Liver (tissue), 3 donors: ENCODE measurements at regions not wholly inside any gene's neighbourhood (a gene's known extent, or its start where the extent isn't known, plus 50 kb on each side); places are given as distances from the start of the nearest gene placed in this dataset.

Experiments
- ATF3 ChIP-seq: IDR thresholded peaks from 2 replicates; pipeline ENCODE4 v1.6.1; 2016; ENCODE audit warnings: antibody characterized with exemption
- CTCF ChIP-seq: fragments of 150-350 bp; IDR thresholded peaks from 2 replicates; pipeline ENCODE4 v1.5.1; 2017; ENCODE audit warnings: improper control_type of control experiment, low read depth, low read length; ENCODE audit not compliant: missing input control
- EGR1 ChIP-seq, 2 donors: IDR thresholded peaks; 2 replicates each; pipeline ENCODE4 v1.6.1; 2016 to 2018; ENCODE audit warnings: antibody characterized with exemption in 2 of 2, low read depth in 2 of 2
- GABPA ChIP-seq, 2 donors: IDR thresholded peaks in 1 of 2; conservative IDR thresholded peaks in 1 of 2; 2 replicates each; pipeline ENCODE4 v1.6.1; 2016; ENCODE audit warnings: antibody characterized with exemption in 2 of 2, mild to moderate bottlenecking in 1 of 2, moderate library complexity in 1 of 2
- HNF4G ChIP-seq: IDR thresholded peaks from 2 replicates; pipeline ENCODE4 v1.6.1; 2016; ENCODE audit warnings: antibody characterized with exemption
- JUND ChIP-seq, 2 donors: IDR thresholded peaks; 2 replicates each; pipeline ENCODE4 v1.6.1; 2016; ENCODE audit warnings: antibody characterized with exemption in 2 of 2
- MAX ChIP-seq: IDR thresholded peaks from 2 replicates; pipeline ENCODE4 v1.6.1; 2016; ENCODE audit warnings: antibody characterized with exemption
- NR2F2 ChIP-seq: IDR thresholded peaks from 2 replicates; pipeline ENCODE4 v1.6.1; 2016; ENCODE audit warnings: antibody characterized with exemption
- RAD21 ChIP-seq, 2 donors: IDR thresholded peaks; 2 replicates each; pipeline ENCODE4 v1.6.1; 2016; ENCODE audit warnings: antibody characterized with exemption in 2 of 2, mild to moderate bottlenecking in 2 of 2
- REST ChIP-seq: IDR thresholded peaks from 2 replicates; pipeline ENCODE4 v1.6.1; 2016; ENCODE audit warnings: antibody characterized with exemption, mild to moderate bottlenecking
- RXRA ChIP-seq, 2 donors: IDR thresholded peaks; 2 replicates each; pipeline ENCODE4 v1.6.1; 2017 to 2018; ENCODE audit warnings: antibody characterized with exemption in 2 of 2, mild to moderate bottlenecking in 1 of 2
- SP1 ChIP-seq: IDR thresholded peaks from 2 replicates; pipeline ENCODE4 v1.6.1; 2018; ENCODE audit warnings: antibody characterized with exemption, mild to moderate bottlenecking
- TAF1 ChIP-seq: conservative IDR thresholded peaks from 2 replicates; pipeline ENCODE4 v1.6.1; 2016; ENCODE audit warnings: antibody characterized with exemption, mild to moderate bottlenecking
- ZBTB33 ChIP-seq: IDR thresholded peaks from 2 replicates; pipeline ENCODE4 v1.6.1; 2016; ENCODE audit warnings: antibody characterized with exemption
- donor health status: healthy.
- donor health status: healthy.

- TF ChIP-seq TAF1 (no peak), CTCF (no peak), REST (no peak), SP1 (no peak), EGR1 (IDR thresholded peaks at IDR 0.05; ENCODE audit: low read depth in 2 of 2) (no peak), ZBTB33 (no peak), RAD21 (IDR thresholded peaks at IDR 0.05) (no peak), NR2F2 (no peak), GABPA (IDR thresholded peaks at IDR 0.05 in 1 of 2, conservative IDR thresholded peaks at IDR 0.05 in 1 of 2) (no peak), JUND (IDR thresholded peaks at IDR 0.05) (no peak), ATF3 (no peak), HNF4G (no peak), MAX (no peak), RXRA (IDR thresholded peaks at IDR 0.05) (no peak)
Measured at GRCh38 chr1:55618199-55618598, 403.0 kb upstream of the USP24 start.
